Stimulated activated CD4-positive, alpha-beta T cell treated with anti-CD3 and anti-CD28 coated beads, Interleukin-12 subunit alpha, Interleukin-12 subunit beta, amount 100 ng/mL, for 24 hours (primary cell): ENCODE measurements at regions not wholly inside any gene's neighbourhood (a gene's known extent, or its start where the extent isn't known, plus 50 kb on each side); places are given as distances from the start of the nearest gene placed in this dataset.
"Not testable (repeated sequence)": the region's sequence is repeated elsewhere in the genome, so short reads cannot be mapped to it uniquely, and the experiment has no call there.

ENCODE experiments used
- DNase-seq, 2 experiments: peaks; one replicate each; pipeline ENCODE4 v3.0.0-alpha.2; 2020; ENCODE audit warnings: low read depth in 2 of 2

DNA sequence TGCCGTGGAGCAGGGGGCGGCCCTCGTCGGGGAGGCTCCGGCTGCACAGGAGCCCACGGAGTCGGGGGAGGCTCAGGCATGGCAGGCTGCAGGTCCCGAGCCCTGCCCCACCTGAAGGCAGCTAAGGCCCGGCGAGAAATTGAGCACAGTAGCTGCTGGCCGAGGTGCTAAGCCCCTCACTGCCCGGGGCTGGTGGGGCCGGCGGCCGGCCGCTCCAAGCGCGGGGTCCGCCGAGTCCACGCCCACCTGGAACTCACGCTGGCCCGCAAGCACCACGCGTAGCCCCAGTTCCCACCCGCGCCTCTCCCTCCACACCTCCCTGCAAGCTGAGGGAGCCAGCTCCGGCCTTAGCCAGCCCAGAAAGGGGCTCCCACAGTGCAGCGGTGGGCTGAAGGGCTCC lies 589.4 kb downstream of the PPP4R3C start:
- DNase-seq = no peak

DNA sequence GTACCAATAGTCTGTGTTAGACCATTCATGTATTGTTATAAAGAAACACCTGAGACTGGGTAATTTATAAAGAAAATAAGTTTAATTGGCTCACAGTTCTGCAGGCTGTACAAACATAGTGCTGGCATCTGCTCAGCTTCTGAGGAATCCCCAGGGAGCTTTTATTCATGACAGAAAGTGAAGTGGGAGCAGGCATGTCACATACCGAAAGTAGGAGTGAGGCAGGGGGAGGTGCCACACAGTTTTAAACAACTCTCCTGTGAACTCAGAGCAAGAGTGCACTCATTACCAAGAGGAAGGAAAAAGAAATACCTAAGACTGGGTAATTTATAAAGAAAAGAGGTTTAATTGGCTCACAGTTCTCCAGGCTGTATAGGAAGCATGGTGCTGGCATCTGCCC lies 591.2 kb downstream of the PPP4R3C start:
- DNase-seq = no peak

DNA sequence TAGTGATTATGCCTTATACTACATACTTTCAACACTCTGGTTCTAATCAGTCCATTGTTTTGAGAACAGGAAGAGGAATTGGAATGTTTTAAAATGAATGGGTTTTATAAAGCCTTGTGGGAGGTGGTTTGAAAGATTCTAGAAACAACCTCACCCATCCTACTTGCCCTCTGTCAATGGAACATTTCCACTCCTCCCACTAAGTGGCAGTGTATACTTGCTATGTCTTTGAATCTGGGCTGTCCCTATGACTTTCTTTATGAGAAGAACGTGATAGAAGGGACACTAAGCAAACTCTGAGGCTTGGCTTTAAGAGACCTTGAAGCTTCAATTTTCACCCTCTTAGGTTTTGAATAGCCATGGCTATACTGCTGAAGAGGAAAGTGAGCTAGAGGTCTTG lies 611.2 kb downstream of the PPP4R3C start:
- no peak for DNase-seq

DNA sequence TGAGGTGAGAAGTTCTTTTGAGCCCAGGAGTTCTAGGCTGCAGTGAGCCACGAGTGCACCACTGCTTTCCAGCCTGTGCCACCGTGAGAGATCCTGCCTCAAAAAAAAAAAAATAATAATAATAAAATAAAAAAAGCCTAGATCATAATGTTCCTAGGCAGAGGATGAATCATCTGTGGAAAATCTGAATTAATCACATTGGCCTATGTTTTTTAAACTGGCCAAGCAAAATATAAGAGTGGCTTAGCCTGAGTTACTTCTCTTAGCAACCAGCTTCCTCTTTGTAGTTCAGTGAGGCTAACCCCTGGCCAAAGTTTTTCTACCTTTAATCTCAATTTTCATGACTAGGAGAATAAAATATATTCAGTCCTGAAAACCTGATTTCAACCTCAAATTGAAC lies 614.6 kb downstream of the PPP4R3C start:
- no peak for DNase-seq

DNA sequence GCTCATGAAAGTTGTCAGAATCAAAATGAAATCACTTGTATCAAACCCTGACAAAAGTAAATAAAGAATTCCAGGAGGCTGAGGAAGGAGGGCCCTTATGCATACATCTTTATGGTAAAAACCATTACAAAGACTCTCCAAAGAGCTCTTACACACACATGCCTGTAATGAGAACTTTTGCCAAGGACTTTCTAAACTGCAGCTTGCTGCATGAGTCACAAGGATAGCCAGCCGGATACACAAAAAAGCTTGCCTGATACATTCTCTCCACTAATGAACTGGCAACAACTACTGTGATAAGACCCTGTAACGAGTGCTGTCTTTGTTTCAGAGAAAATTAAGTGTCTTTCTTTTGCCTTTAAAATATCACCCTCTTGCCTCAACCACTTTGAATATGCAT lies 618.1 kb downstream of the PPP4R3C start:
- no peak for DNase-seq

DNA sequence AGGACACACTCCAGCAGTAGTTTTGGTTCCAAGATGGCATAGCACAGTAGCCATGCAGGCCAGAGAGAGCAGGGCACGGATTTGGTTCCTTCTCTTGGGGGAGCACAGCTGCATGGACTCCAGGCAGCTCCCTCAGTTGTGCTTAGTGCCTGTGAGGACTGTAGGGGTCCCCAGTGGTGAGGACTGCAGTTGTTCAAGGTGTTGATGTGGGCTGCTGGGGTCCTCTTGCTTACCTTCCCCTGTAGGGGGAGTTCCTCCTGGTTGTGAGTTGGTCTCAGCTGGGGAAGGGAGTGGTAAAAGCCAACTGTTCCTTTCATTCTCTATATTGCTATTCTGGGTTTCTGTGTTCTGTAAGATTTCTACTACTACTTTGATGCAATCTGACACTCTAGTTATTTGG lies 606.5 kb downstream of the MAGEB5 start:
- DNase-seq = no peak

DNA sequence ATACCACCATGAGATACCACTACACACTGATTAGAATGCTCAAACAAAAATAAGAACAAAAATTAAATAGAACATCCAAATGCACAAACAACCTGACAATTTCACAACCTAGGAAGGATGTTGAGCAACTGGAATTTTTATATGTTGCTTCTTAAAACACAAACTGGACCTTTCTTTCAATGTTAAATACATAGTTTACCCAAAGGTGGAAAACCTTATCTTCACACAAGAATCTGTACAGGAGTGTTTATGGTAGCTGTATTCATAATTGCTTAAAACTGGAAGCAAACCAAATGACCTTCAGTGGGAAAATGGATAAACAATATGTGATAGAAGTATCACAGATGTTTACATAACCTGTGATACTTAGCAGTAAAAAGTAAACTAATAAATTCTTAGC lies 573.8 kb downstream of the MAGEB5 start:
- no peak for DNase-seq

DNA sequence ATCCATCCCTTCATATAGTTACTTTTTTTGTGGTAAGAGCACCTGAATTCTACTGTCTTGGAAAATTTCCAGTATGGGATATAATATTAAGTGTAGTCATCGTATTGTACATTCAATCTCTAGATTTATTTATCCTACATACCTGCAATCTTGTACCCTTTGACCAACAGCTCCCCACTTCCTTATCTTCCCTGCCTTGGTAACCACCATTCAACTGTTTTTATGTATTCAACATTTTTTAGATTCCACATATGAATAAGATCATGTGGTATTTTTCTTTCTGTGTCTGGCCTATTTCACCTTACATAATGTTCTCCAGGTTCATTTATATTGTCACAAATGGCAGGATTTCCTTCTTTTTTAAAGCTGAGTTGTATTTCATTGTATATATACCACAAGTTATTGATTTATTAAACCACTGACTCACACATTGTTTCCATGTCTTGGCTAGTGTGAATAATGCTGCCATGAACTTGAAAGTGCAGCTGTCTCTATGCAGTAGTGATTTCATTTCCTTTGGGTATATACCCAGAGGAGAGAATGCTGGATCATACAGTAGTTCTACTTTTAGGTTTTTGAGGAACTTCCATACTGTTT lies 572.5 kb downstream of the MAGEB5 start:
- DNase-seq = no peak

DNA sequence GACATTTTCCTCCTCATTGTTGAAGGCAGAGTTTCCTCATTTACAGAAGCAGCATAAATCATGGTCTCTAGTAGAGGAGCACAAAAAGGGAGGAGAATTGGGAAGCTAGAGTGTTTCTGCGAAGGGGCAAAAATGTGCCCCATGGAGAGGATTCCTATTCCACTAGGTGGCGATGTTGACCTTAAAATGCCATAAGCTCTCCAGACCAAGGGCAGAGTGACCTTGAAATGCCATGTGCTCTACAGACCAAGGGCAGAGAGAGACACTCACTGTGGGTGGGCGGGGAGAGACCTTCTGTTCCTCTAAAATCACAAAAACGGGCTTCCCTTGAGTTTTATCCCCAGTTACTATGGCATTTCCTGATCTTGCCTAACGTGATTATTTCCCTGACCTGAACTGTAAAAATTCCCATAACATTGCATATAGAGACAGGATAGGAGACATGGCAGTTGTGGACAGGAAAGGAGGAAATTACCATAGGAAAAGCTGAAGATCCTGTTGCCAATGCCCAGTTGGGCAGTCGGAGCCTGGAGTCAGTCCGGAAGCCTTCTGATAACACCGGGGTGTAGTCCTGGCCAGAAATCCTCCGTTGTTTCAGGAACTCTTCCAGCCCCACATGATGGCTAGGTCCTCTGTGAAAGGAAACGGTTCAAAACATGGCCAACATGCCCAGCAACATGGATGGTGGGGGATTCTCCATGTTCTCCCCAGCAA lies 567.7 kb downstream of the MAGEB5 start:
- no peak for DNase-seq

DNA sequence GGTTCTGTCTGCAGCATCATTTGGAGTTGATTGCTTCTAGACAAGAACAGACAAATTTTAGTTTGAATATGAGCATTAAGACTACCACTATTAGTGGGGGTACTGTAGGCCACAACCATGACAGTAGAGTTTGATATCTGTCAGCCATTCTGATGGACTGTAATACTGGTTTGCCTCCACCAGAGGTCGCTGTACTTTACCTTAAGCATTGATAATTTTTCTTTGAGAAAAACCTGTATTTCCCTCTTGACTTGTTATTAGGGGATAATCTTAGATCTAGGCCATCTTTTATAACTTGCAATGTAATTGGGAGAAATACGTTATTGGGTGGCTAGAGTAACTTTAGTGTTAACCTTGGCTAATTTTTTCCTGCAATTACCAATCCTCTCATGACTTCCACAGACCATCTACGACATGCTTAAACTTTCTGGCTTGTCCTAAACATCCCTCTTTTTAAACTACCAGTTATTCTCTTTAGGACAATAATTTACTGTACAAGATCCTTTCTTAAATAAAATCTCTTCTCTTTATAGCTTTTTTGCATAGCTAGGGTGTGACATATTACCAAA lies 562.4 kb downstream of the MAGEB5 start:
- no peak for DNase-seq

DNA sequence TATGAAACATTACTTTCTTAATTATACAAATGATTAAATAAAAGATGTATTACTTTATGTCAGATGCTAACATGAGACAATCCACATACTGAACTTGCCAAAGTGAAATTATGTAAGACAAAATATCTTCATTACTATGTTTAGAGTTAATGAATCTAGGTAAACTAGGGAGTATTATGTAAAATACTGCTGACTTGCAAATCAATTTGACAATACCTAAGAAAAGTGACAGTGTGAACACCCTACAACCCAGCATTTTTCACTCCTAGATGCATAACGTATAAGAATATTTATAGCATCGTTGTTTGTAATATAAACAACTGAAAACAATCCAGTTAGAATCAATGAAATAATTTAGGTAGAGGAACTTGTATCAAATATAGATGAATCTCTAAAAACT lies 546.3 kb downstream of the MAGEB5 start:
- DNase-seq = no peak

DNA sequence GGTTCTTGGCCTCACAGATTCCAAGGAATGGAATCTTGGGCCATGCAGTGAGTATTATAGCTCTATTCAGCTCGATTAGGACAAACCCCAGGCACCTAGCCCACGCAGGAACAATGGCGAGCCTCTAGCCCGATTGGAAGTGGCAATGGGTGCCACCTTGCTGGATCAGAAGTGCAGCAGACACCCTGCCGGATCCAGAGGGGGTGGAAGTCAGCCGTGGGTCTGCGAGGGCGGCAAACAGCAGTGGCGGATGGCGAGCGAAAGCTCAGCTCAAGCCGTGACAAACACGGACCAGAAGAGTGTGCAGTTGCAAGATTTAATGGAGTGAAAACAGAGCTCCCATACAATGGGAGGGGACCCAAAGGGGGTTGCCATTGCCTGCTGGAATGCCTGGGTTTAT lies 539.8 kb downstream of the MAGEB5 start:
- not testable (repeated sequence) for DNase-seq

DNA sequence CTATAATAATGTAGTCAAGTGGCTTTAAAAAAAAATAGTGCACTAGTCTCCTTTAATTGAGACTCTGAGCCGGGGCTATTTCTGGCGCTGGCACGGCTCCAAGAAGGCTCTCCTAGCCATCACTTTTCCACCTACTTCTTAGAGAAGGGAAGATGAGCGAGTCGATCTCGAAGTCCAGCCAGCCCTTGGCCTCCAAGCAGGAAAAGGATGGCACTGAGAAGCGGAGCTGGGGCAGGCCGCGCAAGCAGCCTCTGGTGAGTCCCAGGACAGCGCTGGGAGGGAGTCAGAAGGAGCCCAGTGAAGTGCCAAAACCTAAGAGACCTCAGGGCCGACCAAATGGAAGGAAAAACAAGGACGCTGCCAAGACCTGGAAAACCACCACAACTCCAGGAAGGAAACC lies 531.9 kb downstream of the MAGEB5 start:
- DNase-seq = no peak

DNA sequence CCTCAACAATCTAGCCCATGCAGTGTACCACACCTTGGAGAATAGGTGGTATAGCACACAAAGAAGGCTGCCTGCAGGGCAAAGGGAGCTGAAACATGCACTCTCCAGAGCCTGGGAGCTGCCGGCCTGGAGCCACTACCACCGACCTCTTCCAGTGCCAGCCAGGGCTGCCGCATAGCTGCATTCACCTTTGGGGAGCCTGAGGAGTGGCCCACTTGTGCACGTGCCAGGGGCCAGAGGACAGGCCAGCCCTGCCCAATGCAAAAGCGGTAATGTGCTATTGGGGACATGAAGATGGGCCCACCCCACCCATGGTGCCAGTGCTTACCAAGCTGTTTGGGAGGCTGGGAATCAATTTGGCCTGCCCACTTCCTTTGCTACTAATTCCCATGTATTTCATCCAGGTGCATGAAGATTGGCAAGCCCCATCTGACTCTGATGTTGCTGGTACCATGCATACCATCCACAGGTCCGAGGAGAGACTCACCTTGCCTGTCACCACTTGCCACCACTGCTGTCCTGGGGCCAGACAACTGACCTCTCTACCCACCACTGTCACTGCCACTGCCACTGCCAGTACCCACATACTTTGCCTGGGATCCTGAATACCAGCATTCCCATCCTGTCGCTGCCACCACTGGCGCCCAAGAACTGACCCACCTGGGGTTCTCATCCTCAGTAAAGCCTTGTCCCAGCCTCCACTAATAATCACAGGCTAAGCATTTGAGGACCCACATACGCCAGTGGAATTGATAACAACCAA lies 506.9 kb downstream of the MAGEB5 start:
- no peak for DNase-seq

DNA sequence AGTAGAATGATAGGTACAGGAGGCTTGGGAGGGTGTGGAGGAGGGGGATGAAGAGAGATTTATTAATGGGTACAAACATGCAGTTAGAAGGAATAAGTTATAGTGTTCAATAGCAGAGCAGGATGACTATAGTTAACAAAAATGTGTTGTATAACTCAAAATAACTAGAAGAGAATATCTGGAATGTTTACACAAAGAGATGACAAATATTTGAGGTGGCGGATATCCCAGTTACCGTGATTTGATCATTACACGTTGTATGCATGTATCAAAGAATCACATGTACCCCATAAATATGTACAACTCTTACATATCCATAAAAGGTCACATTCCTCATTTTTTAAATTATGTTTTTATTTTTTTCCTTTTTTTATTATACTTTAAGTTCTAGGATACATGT lies 456.6 kb downstream of the MAGEB5 start:
- no peak for DNase-seq

DNA sequence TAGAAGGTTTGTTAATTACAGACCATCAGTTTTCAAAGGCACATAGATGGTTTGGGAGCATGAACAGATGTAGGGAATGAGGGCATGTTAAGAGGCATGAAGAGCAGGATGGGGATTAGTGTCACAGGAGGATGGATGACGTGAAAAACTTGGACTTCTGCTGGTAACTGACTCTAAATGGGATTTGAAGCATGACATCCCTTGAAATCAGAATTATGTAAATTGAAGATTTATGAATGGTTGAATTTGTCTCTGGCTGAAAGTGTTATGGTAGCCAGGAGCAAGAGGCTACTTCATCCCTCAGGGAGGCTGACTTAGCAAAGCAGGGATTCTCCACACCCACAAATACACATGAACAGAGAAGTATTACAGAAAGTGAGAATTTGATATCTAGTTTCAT lies 454.6 kb downstream of the MAGEB5 start:
- DNase-seq = no peak

DNA sequence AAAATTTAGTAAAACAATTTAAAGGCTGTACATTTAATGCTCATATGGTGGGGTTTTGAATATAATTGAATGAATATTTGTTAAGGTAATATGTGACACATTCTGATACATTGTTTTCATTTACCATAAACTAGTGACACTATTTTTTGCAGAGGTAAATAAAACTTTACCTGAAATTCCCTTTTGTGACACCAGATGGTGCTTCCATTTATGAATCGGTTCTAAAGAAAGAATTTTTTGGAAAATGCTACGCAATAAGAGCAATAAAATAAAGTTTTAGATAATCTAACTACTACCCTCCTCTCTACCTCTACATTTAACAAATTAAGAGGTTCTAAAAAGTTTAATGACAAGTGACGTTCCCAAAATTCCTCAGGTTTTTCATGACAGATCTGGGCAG lies 448.9 kb downstream of the MAGEB5 start:
- no peak for DNase-seq

DNA sequence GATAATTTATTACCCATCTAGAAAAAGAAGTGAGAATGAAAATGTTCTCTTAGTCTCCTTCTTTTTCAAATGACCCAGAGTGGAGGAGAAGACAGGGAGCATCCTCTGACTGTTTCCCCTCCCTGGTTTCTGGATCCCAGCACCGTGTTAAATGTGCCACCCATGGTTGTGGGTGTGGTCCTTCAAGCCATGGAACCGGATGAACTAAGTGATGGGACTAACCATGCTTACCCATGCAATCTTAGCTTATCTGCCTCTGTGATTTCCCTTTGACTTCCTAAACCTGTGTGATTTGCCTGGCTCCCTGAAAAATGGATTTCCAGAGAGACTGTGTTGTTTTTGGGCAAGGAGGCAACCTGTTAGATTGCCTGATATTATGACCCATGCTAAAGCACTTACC lies 437.1 kb downstream of the MAGEB5 start:
- no peak for DNase-seq

DNA sequence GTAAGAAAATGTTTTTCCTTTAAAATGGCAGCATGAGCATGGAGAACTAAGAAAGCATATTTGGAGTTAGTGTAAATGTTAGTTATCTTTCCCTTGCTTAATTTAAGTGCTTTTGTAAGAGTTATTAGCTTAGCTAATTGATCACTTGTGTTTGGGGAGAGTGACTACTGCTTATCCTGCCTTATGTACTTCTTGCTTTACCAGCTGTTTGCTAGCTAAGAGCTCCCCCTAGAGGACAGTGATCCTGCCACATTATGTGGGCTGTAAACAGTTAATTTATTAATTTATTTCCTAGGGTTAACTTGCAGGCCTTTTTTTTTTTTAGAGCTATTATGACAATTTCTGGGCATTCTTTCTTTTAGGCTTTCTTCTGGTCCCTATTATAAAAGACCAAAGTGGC lies 435.8 kb downstream of the MAGEB5 start:
- DNase-seq = no peak

DNA sequence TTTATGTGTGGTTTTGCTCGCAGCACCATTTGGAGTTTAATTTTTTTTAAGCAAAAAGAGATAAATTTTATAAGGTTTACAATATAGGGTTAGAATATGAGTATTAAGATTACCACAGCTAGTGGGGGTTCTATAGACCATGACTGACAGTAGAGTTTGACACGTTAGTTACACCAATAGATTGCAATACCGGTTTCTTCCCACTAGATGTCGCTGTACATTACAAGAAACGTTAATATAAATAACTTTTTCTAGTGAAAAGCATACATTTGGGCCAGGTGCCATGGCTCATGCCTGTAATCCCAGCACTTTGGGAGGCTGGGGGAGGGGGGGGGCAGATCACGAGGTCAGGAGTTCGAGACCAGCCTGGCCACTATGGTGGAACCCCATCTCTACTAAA lies 433.6 kb downstream of the MAGEB5 start:
- no peak for DNase-seq

DNA sequence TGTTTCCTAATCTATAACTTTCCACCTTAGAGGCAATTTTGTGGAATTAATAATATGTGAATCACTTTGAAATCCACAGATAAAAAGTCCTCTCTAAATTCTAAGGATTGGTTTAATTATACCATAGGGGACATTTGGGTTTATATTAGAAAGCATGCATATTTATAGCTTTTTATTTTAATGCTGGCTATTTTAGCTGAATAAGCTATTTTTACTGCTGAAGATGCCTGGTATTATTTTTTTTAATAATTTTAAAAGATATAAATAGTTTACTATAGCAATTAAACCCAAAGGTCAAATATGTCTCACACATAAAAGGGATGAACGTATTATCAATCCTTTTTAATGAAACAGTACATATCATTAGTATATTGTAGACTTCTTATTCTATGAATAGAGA lies 415.4 kb downstream of the MAGEB5 start:
- no peak for DNase-seq

DNA sequence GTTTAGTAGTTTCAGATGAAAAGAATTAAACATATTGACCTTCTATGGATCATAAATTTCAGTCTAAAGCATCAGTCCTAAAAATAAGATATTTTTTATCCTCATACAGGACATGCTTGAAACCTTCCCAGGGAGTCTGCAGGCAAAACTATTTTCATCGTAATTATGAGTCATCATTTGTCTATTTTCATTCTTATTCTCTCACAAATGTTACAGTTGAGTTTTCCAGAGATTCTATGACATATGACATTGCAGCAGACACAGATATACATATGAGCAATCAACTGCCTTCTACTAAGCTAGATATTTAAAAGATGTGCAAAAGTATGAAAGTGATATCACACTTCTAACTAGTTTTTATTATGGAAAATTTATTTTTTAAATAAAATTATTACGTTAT lies 398.0 kb downstream of the MAGEB5 start:
- no peak for DNase-seq

DNA sequence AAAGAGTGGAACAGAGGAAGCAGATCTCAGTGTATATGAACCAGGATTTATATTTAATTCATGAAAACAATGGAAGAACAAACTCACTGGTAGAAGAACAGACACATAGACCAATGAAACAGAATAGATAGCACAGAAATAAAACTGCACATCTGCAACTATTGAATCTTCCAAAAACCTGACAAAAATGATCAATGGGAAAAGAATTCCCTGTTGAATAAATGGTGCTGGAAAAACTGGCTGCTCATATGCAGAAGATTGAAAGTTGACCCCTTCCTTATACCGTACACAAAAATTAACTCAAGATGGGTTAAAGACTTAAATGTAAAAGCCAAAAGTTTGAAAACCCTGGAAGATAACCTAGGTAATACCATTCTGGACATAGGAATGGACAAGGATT lies 391.0 kb downstream of the MAGEB5 start:
- no peak for DNase-seq
